ENCODE measurements at regions not wholly inside any gene's neighbourhood (a gene's known extent, or its start where the extent isn't known, plus 50 kb on each side); places are given as distances from the start of the nearest gene placed in this dataset.

DNA sequence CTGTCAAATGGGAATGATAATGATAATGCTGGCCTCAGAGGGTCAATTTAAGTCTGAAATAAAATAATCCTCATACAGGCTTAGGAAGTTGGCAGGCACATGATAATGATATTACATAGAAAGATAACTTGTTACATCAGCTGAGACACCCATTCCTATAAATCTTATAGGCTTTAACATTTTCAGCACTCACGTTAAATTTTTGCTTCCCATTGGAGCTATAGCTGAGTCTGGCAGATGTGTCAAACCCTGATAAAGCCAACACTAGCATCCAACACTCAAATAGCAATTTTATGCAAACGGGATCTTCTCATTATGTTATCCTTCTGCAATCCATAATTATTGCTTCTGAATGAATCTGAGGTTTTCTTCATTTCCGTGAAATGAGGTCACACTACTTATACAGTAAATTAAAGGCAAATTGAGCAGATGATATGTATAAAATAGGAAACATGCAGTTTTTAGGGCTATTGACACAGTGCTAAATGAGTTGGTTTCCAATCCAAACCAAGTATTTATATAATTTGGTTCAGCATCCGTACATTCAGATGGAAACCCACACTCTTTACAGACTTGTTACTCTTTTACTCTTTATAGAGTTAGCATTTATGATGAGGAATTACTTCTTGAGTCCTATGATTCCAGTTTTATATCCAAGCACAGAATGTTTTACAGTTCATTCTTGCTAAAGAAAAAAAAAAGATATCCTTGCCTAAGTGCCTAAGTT is 481.6 kb downstream of the BTBD3 start:
- TF ChIP-seq MAFK (IDR thresholded peaks at IDR 0.05; ENCODE audit: low read depth, low read length) (no peak), EGR1 (IDR thresholded peaks at IDR 0.05; ENCODE audit: borderline replicate concordance, low read depth, low read length) (no peak)

Data from H1 (cell line).